GM21360 (cell line): ENCODE measurements at regions not wholly inside any gene's neighbourhood (a gene's known extent, or its start where the extent isn't known, plus 50 kb on each side); places are given as distances from the start of the nearest gene placed in this dataset.

ENCODE experiments used
- ATAC-seq: cut with Tn5 transposase; IDR thresholded peaks from one replicate; pipeline ENCODE4 v1.9.1; 2021; ENCODE audit warnings: mild to moderate bottlenecking, moderate library complexity; ENCODE audit not compliant: unreplicated experiment

GRCh38 chr4:115374621-115375020, 261.2 kb upstream of the NDST4 start:
- ATAC-seq, result no peak

DNA sequence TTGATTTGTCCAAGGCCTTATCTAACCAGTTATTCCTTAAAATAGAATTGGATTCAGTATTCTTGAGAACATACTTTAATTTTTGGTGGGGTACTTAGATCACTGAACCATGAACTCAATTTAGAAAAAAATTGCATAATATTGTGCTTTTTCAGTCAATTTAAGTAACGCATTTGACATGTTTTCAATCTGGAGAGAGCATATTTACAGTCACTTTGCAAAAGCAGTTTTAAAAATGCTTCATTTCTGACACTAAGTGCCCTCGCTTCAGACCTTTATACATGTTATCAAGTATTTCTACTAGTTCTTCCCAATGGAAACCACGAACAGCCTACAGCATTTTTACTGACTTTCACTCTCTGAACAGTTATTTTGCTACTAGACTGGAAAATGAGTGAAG, 257.1 kb upstream of the NDST4 start:
- ATAC-seq, result no peak

DNA sequence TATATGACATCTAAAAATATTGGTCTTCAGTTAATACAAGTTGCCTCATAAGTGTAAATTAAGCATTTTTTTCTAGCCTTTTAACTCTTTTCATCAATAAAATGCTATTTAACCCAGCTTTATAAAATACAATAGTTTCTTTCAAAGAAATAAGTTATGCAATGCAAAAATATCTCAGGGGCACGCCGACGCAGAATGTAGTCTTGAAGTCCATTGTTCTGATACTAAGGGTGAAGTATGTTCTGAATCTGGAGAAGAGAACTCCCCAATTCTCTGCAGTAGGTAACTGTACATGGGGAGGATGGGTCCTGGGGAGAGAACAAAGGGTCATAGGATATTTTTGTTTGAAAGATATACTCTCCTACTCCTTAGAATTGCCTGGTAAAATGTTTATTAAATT, 256.6 kb upstream of the NDST4 start:
- ATAC-seq, result no peak

GRCh38 chr4:115366390-115366789, 253.0 kb upstream of the NDST4 start:
- ATAC-seq, result no peak

- no peak for ATAC-seq
These were observed 251.8 kb upstream of the NDST4 start for GRCh38 chr4:115365185-115365584.

- ATAC-seq, result no peak
These were observed 248.4 kb upstream of the NDST4 start for GRCh38 chr4:115361781-115362180.

GRCh38 chr4:115360431-115360830, 247.0 kb upstream of the NDST4 start:
- ATAC-seq, result no peak

- no peak for ATAC-seq
These were observed 244.4 kb upstream of the NDST4 start for GRCh38 chr4:115357776-115358175.

GRCh38 chr4:115356176-115356575, 242.8 kb upstream of the NDST4 start:
- no peak for ATAC-seq

GRCh38 chr4:115355329-115355728, 241.9 kb upstream of the NDST4 start:
- ATAC-seq, result no peak

DNA sequence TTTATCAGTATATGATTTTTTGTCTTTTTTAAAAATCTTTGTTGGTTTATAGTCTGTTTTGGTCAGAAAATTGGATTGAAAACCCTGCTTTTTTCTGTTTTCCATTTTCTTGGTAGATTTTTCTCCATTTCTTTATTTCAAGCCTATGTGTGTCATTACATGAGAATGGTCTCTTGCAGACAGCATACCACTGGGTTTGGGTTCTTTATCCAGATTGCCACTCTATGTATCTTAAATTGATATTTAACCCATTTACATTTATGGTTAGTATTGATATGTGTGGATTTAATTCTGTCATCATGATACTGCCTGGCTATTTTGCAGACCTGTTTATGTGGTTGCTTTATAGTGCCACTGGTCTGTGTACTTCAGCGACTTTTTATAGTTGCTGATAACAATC, 239.9 kb upstream of the NDST4 start:
- ATAC-seq, result no peak

GRCh38 chr4:115343171-115343570, 229.8 kb upstream of the NDST4 start:
- ATAC-seq, result no peak

- no peak for ATAC-seq
These were observed 221.5 kb upstream of the NDST4 start for GRCh38 chr4:115334736-115335411.

- no peak for ATAC-seq
These were observed 218.7 kb upstream of the NDST4 start for GRCh38 chr4:115332078-115332477.

- ATAC-seq, result no peak
These were observed 217.8 kb upstream of the NDST4 start for GRCh38 chr4:115331241-115331640.

DNA sequence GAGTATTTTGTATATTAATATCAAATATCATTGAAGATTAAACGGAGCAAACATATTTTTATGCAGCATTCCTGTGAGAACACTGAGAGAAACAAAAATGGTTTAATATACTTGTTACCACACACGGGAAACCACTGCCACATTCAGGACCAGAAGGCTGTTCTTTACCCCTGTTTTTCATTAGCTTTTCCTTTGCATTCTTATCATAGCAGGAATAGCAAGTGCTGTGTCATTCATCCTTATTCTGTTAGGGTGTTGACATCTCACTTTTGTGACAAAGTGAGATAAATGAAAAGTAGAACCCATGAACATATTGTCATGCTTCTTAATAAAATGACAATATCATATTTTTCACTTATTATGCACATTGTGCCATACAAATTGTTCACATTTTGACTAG, 212.4 kb upstream of the NDST4 start:
- no peak for ATAC-seq

- ATAC-seq, result no peak
These were observed 209.8 kb upstream of the NDST4 start for GRCh38 chr4:115323106-115323707.

- ATAC-seq, result no peak
These were observed 201.8 kb upstream of the NDST4 start for GRCh38 chr4:115315182-115315581.

DNA sequence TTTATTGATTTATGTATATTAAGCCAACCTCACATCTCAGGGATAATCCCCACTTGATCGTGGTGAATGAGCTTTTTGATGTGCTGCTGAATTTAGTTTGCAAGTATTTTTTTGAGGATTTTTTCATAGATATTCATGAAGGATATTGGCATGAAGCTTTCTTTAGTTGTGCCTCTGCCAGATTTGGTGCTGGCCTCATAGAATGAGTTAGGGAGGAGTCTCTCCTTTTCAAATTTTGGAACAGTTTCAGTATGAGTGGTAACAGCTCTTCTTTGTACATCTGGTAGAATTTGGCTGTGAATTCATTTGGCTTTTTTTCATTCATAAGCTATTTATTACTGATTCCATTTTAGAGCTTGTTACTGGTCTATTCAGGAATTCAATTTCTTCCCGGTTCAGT, 197.2 kb upstream of the NDST4 start:
- no peak for ATAC-seq

DNA sequence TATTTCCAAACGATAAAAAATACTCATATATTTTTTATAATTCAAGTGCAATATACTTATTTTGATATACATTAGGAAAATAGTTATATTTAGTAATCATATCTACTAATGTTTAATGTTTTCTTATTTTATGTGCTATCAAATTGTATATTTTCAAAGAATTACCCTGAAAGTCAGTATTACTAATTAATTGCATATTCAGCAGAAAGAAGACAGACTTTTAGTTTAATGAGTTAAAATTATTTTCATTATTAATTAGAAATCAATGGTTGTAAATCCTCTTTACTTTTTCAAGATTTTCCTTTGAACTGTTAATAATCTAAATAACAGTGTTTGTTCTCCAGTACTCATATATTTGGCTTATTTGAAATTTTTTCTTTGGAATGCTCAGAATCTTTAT, 181.3 kb upstream of the NDST4 start:
- ATAC-seq, result no peak

DNA sequence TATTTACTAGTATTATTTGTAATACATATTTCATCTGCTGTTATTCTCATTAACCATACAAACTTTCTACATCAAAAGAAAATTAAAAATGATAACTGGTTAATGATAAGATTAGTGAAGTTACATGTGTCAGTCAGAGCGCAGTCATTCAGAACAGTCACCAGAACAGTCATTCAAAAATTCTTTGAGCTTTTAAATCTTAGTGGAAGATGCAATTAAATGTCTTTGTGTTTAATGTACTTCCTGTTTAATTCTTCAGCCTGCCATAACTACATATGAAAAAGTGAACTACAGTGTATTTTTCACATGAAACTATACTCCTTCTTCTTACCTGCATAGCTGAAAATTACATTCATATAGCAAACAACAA, 179.7 kb upstream of the NDST4 start:
- no peak for ATAC-seq

DNA sequence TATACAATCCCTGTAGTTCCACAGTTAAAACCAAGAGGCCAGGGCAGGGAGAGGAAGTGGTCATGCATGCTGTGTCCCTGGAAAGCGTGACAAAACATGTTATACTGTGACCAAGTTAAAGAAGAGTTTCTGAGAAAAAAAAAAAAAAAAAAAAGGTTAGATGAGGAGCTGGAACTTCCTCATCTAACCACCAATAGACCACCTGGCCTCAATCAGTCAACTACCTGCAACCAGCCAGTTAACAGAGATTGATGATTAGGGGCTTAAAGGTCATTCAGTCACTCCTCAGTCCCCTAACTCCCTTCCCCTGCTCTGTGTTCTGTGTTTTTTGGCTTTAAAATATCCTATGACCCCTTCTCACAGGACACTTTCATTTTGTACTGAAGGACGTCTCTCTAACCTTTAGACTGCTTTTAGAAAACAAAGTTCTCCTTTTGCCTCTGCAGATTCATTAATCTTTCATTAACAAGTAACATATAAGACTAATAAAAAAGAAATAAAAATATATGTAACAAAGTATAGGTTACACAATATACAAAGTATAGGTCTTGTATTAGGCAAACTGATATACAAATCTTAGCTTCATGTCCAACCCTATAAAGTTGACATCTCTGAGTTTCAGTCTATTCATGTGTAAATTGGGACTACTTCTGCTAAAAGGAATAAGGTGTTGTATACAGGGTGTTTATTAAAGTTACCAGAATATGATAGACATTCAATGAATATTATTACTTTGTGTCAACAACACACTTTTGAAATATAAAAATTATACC, 179.1 kb upstream of the NDST4 start:
- ATAC-seq, result no peak
